B cell (primary cell): ENCODE measurements at regions not wholly inside any gene's neighbourhood (a gene's known extent, or its start where the extent isn't known, plus 50 kb on each side); places are given as distances from the start of the nearest gene placed in this dataset.

Experiments
- ATAC-seq: fragments of 200-7000 bp; cut with Tn5 transposase; one replicate; pipeline ENCODE4 v1.10.0; 2021; ENCODE audit warnings: low read depth, mild to moderate bottlenecking, moderate number of reproducible peaks, moderate library complexity
- CTCF ChIA-PET: fragments of 350-600 bp; sonication (Branson Sonifier 250); formaldehyde crosslinking; loops from one replicate; lab custom pipeline; 2021; ENCODE audit warnings: antibody characterized with exemption, inconsistent platforms; lab: Charles Lee
- POLR2A ChIA-PET: fragments of 350-600 bp; sonication (Branson Sonifier 250); formaldehyde crosslinking; loops from one replicate; lab custom pipeline; 2021; ENCODE audit warnings: antibody characterized with exemption; lab: Charles Lee
- DNase-seq: peaks from one replicate; pipeline ENCODE4 v3.0.0; 2013
- H2AFZ ChIP-seq: 2 replicates; pipeline ENCODE4 v1.6.1; 2012; ENCODE audit warnings: mild to moderate bottlenecking, low read depth, low read length; ENCODE audit not compliant: insufficient read depth, poor library complexity, severe bottlenecking
- H3K27ac ChIP-seq, 2 donors: 1 replicate in 1 of 2; 2 replicates in 1 of 2; pipeline ENCODE4 v1.5.1; 2012 to 2013; ENCODE audit warnings: low read length in 2 of 2, mild to moderate bottlenecking in 2 of 2, moderate library complexity in 1 of 2
- H3K27me3 ChIP-seq, 4 experiments: fragments of 200-600 bp in 1 of 4; sonication (generic) in 1 of 4; replicated peaks in 1 of 4; 1 replicate in 2 of 4; 2 replicates in 2 of 4; pipeline versions ENCODE4 v1.6.1 to v1.7.0; 2013 to 2016; ENCODE audit warnings: low read length in 3 of 4, mild to moderate bottlenecking in 2 of 4, mixed read lengths in 1 of 4, moderate library complexity in 1 of 4; ENCODE audit not compliant: insufficient read depth in 4 of 4, control insufficient read depth in 3 of 4; ENCODE audit errors: control extremely low read depth in 1 of 4
- H3K36me3 ChIP-seq, 2 experiments: replicated peaks in 1 of 2; 1 replicate in 1 of 2; 2 replicates in 1 of 2; pipeline versions ENCODE4 v1.6.1 to v1.7.1; 2013; ENCODE audit warnings: low read length in 1 of 2; ENCODE audit not compliant: insufficient read depth in 2 of 2, control insufficient read depth in 1 of 2; ENCODE audit errors: control extremely low read depth in 1 of 2, extremely low read depth in 1 of 2
- H3K4me1 ChIP-seq, 2 donors: fragments of 200-600 bp in 1 of 2; sonication (generic) in 1 of 2; 1 replicate in 1 of 2; 2 replicates in 1 of 2; pipeline versions ENCODE4 v1.5.1 to v1.6.1; 2013 to 2017; ENCODE audit warnings: low read length in 2 of 2; ENCODE audit not compliant: control insufficient read depth in 2 of 2, insufficient read depth in 2 of 2
- H3K4me2 ChIP-seq: replicated peaks from 2 replicates; pipeline ENCODE3; 2012; ENCODE audit warnings: mild to moderate bottlenecking, low read depth, low read length; ENCODE audit not compliant: poor library complexity, severe bottlenecking
- H3K4me3 ChIP-seq, 5 experiments: fragments of 200-600 bp in 1 of 5; sonication (generic) in 1 of 5; 1 replicate in 3 of 5; 2 replicates in 2 of 5; pipeline versions ENCODE4 v1.5.1 to v1.7.0; 2011 to 2016; ENCODE audit warnings: low read length in 4 of 5, mild to moderate bottlenecking in 4 of 5, low read depth in 2 of 5, control low read depth in 1 of 5, moderate library complexity in 1 of 5; ENCODE audit not compliant: insufficient read depth in 1 of 5; ENCODE audit errors: control extremely low read depth in 1 of 5, extremely low read depth in 1 of 5
- H3K79me2 ChIP-seq: fragments of 200-600 bp; sonication (generic); one replicate; pipeline ENCODE4 v1.6.0; 2016; ENCODE audit warnings: low read length; ENCODE audit not compliant: control insufficient read depth, insufficient read depth
- H3K9ac ChIP-seq: fragments of 200-600 bp; sonication (generic); 2 replicates; pipeline ENCODE4 v1.6.1; 2017; ENCODE audit warnings: mild to moderate bottlenecking, low read length, moderate library complexity
- H3K9me3 ChIP-seq, 3 donors: one replicate each; pipeline versions ENCODE4 v1.6.1 to v1.7.1; 2013; ENCODE audit warnings: low read length in 2 of 3; ENCODE audit not compliant: control insufficient read depth in 2 of 3, insufficient read depth in 1 of 3; ENCODE audit errors: control extremely low read depth in 1 of 3
- H4K20me1 ChIP-seq: 2 replicates; pipeline ENCODE4 v1.6.0; 2012; ENCODE audit warnings: mild to moderate bottlenecking, low read length; ENCODE audit not compliant: insufficient read depth, control insufficient read depth, poor library complexity, severe bottlenecking
- H3K27ac Mint-ChIP-seq: one replicate; pipeline ENCODE4 v1.8.0; 2021; ENCODE audit warnings: mixed read lengths
- H3K27me3 Mint-ChIP-seq: one replicate; pipeline ENCODE4 v1.8.0; 2021; ENCODE audit warnings: mixed read lengths
- H3K4me1 Mint-ChIP-seq: one replicate; pipeline ENCODE4 v1.8.0; 2021; ENCODE audit warnings: mixed read lengths
- H3K4me3 Mint-ChIP-seq: one replicate; pipeline ENCODE4 v1.8.0; 2021; ENCODE audit warnings: mixed read lengths
- H3K9me3 Mint-ChIP-seq: one replicate; pipeline ENCODE4 v1.8.0; 2022; ENCODE audit warnings: mixed read lengths; ENCODE audit not compliant: insufficient read depth
- EZH2 ChIP-seq: IDR thresholded peaks from 2 replicates; pipeline ENCODE4 v1.6.1; 2012; ENCODE audit warnings: borderline replicate concordance, low read depth, mild to moderate bottlenecking, moderate library complexity, low read length; ENCODE audit not compliant: insufficient read depth, poor library complexity, severe bottlenecking
- WGBS: methylation state at CpG from one replicate; pipeline ENCODE4 v1.1.5; 2013; ENCODE audit warnings: missing lambda C conversion rate; ENCODE audit not compliant: insufficient coverage; 5-methylcytosine and 5-hydroxymethylcytosine counted together
- intact Hi-C: fragments of 100-400 bp; cut with micrococcal nuclease; formaldehyde crosslinking; loops from one replicate; pipeline ENCODE4 v1.10.0; 2022
- TF ChIP-seq, protein P1 (sequence below): fragments of 200-600 bp; IDR thresholded peaks from one replicate; pipeline ENCODE4 v1.8.0; 2022; ENCODE audit warnings: antibody characterized with exemption, mild to moderate bottlenecking

DNA sequence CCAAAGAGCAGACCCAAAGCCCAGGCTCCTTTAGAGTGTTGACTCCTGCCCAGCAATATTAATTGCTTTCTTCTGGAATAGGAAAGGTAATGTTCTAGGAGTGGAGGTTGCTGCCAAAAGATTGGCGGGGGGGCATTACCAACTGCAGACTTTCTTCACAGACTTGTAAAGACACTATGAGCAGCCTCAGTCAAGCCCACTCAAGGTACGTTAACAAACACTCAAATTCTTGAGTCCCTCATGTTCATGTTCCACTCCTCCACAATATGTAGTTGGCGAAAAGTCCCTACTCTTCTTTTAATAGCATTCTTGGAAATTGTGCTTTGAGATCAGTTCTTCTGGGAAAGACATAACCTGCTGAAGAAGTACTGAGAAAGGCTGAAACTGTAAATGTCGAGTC is 409.2 kb upstream of the KIF2A start:
- Mint-ChIP-seq H3K4me3 (no peak overlapping the region), H3K4me1 (no peaks in the 10 kb centered on the region), H3K27ac (no peak overlapping the region), H3K27me3 (no peaks in the 10 kb centered on the region), H3K9me3 (no peaks in the 10 kb centered on the region)
- DNase-seq = no peak
- Histone ChIP-seq H3K9me3 (peaks cover 0 to 2% (median 0%) of the 10 kb centered on the region in 3 donors), H3K27me3 (no peaks in the 10 kb centered on the region), H3K79me2 (no peaks in the 10 kb centered on the region), H3K4me1 (no peaks in the 10 kb centered on the region), H4K20me1 (no peaks in the 10 kb centered on the region), H2AFZ (no peak overlapping the region), H3K27ac (no peak overlapping the region), H3K9ac (no peak overlapping the region), H3K4me3 (no peak overlapping the region), H3K36me3 (no peaks in the 10 kb centered on the region), H3K4me2 (no peak overlapping the region)
- ATAC-seq = no peak
- CTCF ChIA-PET = no interaction called here
- no CpG with 5 or more reads among the region's 4 CpGs for WGBS
- TF ChIP-seq, protein P1, sequence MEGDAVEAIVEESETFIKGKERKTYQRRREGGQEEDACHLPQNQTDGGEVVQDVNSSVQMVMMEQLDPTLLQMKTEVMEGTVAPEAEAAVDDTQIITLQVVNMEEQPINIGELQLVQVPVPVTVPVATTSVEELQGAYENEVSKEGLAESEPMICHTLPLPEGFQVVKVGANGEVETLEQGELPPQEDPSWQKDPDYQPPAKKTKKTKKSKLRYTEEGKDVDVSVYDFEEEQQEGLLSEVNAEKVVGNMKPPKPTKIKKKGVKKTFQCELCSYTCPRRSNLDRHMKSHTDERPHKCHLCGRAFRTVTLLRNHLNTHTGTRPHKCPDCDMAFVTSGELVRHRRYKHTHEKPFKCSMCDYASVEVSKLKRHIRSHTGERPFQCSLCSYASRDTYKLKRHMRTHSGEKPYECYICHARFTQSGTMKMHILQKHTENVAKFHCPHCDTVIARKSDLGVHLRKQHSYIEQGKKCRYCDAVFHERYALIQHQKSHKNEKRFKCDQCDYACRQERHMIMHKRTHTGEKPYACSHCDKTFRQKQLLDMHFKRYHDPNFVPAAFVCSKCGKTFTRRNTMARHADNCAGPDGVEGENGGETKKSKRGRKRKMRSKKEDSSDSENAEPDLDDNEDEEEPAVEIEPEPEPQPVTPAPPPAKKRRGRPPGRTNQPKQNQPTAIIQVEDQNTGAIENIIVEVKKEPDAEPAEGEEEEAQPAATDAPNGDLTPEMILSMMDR = no peak
- TF ChIP-seq EZH2 = no peak
- intact Hi-C loops = no loop called here
- POLR2A ChIA-PET = no interaction called here

DNA sequence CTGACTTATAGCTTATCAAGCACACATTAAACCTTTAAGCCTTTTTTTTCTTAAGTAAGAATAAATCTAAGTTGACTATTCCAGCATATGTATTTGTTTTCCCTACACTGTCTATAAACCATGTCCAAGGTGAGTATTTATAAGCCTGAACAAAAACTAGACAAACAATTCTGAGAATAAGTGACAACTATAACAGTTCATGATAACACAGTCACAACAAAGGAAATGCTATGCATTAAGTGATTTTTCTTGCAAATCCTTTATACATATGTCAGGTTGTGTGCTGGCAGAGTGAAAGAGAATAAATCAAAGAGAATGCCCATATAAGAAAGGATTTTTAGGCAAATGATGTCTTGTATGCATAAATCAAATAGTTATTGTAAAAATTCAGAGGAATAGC is 408.8 kb upstream of the KIF2A start:
- Histone ChIP-seq H3K9ac (no peak overlapping the region), H3K4me1 (no peaks in the 10 kb centered on the region), H3K9me3 (peaks cover 0 to 4% (median 0%) of the 10 kb centered on the region in 3 donors), H3K36me3 (no peaks in the 10 kb centered on the region), H3K4me2 (no peak overlapping the region), H3K27me3 (no peaks in the 10 kb centered on the region), H3K27ac (no peak overlapping the region), H3K79me2 (no peaks in the 10 kb centered on the region), H4K20me1 (no peaks in the 10 kb centered on the region), H2AFZ (no peak overlapping the region), H3K4me3 (no peak overlapping the region)
- no peak overlapping the region for H3K27ac Mint-ChIP-seq
- H3K27me3 Mint-ChIP-seq = no peaks in the 10 kb centered on the region
- H3K4me3 Mint-ChIP-seq = no peak overlapping the region
- POLR2A ChIA-PET = no interaction called here
- ATAC-seq (no peak), DNase-seq (no peak)
- TF ChIP-seq EZH2 = no peak
- TF ChIP-seq, protein P1 = no peak
- intact Hi-C loops = no loop called here
- no peaks in the 10 kb centered on the region for H3K9me3 Mint-ChIP-seq
- CTCF ChIA-PET = no interaction called here
- no peaks in the 10 kb centered on the region for H3K4me1 Mint-ChIP-seq
